Activated CD8-positive, alpha-beta T cell treated with anti-CD3 and anti-CD28 coated beads, Interleukin-2, amount 10 ng/mL, durations not matched to agents 7 days and 5 days (primary cell): ENCODE measurements at regions not wholly inside any gene's neighbourhood (a gene's known extent, or its start where the extent isn't known, plus 50 kb on each side); places are given as distances from the start of the nearest gene placed in this dataset.
A peak's percentile ranks its signal among the peaks of the same experiment; 100 is the strongest.

Source experiments
- ATAC-seq: fragments of 150-1000 bp; cut with Tn5 transposase; one replicate; pipeline ENCODE4 v1.10.0; 2021; ENCODE audit warnings: moderate library complexity
- CTCF ChIA-PET: fragments of 350-600 bp; sonication (Branson Sonifier 250); formaldehyde crosslinking; loops from one replicate; lab custom pipeline; 2021; ENCODE audit warnings: antibody characterized with exemption; lab: Charles Lee
- POLR2A ChIA-PET: fragments of 350-600 bp; sonication (Branson Sonifier 250); formaldehyde crosslinking; loops from one replicate; lab custom pipeline; 2021; ENCODE audit warnings: antibody characterized with exemption; lab: Charles Lee
- DNase-seq: peaks from one replicate; pipeline ENCODE4 v3.0.0-alpha.2; 2020
- H3K27ac Mint-ChIP-seq: one replicate; pipeline ENCODE4 v1.8.0; 2021; ENCODE audit warnings: mild to moderate bottlenecking, mixed read lengths
- H3K27me3 Mint-ChIP-seq: one replicate; pipeline ENCODE4 v1.8.0; 2021; ENCODE audit warnings: low read depth, mixed read lengths
- H3K36me3 Mint-ChIP-seq: one replicate; pipeline ENCODE4 v1.8.0; 2021; ENCODE audit warnings: low read depth, mixed read lengths
- H3K4me1 Mint-ChIP-seq: one replicate; pipeline ENCODE4 v1.8.0; 2021; ENCODE audit warnings: low read depth, mixed read lengths
- H3K4me3 Mint-ChIP-seq: one replicate; pipeline ENCODE4 v1.8.0; 2021; ENCODE audit warnings: mild to moderate bottlenecking, mixed read lengths
- H3K9me3 Mint-ChIP-seq: one replicate; pipeline ENCODE4 v1.8.0; 2022; ENCODE audit warnings: mixed read lengths; ENCODE audit not compliant: insufficient read depth

- peaks cover 6% of the 10 kb centered on the region for H3K9me3 Mint-ChIP-seq
- no peaks in the 10 kb centered on the region for H3K27me3 Mint-ChIP-seq
- POLR2A ChIA-PET = no interaction called here
- CTCF ChIA-PET = no interaction called here
- H3K4me1 Mint-ChIP-seq = peaks cover 37% of the 10 kb centered on the region
- H3K36me3 Mint-ChIP-seq = peaks cover 8% of the 10 kb centered on the region
- no peak for ATAC-seq
- DNase-seq = no peak
- H3K27ac Mint-ChIP-seq = no peak overlapping the region
- H3K4me3 Mint-ChIP-seq = no peak overlapping the region
Observed at GRCh38 chr1:221806984-221807383, 65.1 kb upstream of the DUSP10 start.

GRCh38 chr1:221806236-221806635, 64.3 kb upstream of the DUSP10 start:
- ATAC-seq (no peak), DNase-seq (no peak)
- peaks cover 41% of the 10 kb centered on the region for H3K4me1 Mint-ChIP-seq
- no peak overlapping the region for H3K4me3 Mint-ChIP-seq
- H3K27ac Mint-ChIP-seq = no peak overlapping the region
- no peaks in the 10 kb centered on the region for H3K27me3 Mint-ChIP-seq
- POLR2A ChIA-PET = no interaction called here
- peaks cover 6% of the 10 kb centered on the region for H3K9me3 Mint-ChIP-seq
- CTCF ChIA-PET = no interaction called here
- H3K36me3 Mint-ChIP-seq = peaks cover 8% of the 10 kb centered on the region

GRCh38 chr1:221805121-221805520, 63.2 kb upstream of the DUSP10 start:
- no peak overlapping the region for H3K4me3 Mint-ChIP-seq
- H3K4me1 Mint-ChIP-seq = peaks cover 40% of the 10 kb centered on the region
- ATAC-seq (no peak), DNase-seq (no peak)
- H3K27me3 Mint-ChIP-seq = no peaks in the 10 kb centered on the region
- CTCF ChIA-PET = no interaction called here
- POLR2A ChIA-PET = no interaction called here
- no peaks in the 10 kb centered on the region for H3K9me3 Mint-ChIP-seq
- H3K27ac Mint-ChIP-seq = no peak overlapping the region
- H3K36me3 Mint-ChIP-seq = peaks cover 2% of the 10 kb centered on the region

- Mint-ChIP-seq H3K27me3 (no peaks in the 10 kb centered on the region), H3K27ac (no peak overlapping the region), H3K36me3 (peaks cover 7% of the 10 kb centered on the region), H3K9me3 (peaks cover 6% of the 10 kb centered on the region), H3K4me1 (peaks cover 31% of the 10 kb centered on the region), H3K4me3 (no peak overlapping the region)
- POLR2A ChIA-PET = no interaction called here
- ATAC-seq (no peak), DNase-seq (no peak)
- CTCF ChIA-PET = interaction anchor here (0.7 kb wide), 1 partner anchor 157 kb away, joined by 3 read pairs; no protein-coding TSS in a partner anchor
Observed at GRCh38 chr1:221804303-221804702, 62.4 kb upstream of the DUSP10 start.

- ChIA-PET CTCF (interaction anchor here (0.7 to 1.9 kb wide), 7 partner anchors 13 to 654 kb away, joined by 3 to 6 read pairs (median 3); partner anchors contain the start of gene DUSP10), POLR2A (interaction anchor here (0.9 kb wide), 1 partner anchor 18 kb away, joined by 3 read pairs; no protein-coding TSS in a partner anchor)
- Mint-ChIP-seq H3K36me3 (peaks cover 15% of the 10 kb centered on the region), H3K4me1 (peaks cover 21% of the 10 kb centered on the region), H3K27ac (no peak overlapping the region), H3K27me3 (no peaks in the 10 kb centered on the region), H3K4me3 (no peak overlapping the region), H3K9me3 (peaks cover 11% of the 10 kb centered on the region)
- no peak for ATAC-seq
- no peak for DNase-seq
Observed at GRCh38 chr1:221801773-221802516, 60.1 kb upstream of the DUSP10 start.

- Mint-ChIP-seq H3K27me3 (no peaks in the 10 kb centered on the region), H3K9me3 (peaks cover 14% of the 10 kb centered on the region), H3K4me3 (no peak overlapping the region), H3K27ac (no peak overlapping the region), H3K36me3 (peaks cover 15% of the 10 kb centered on the region), H3K4me1 (peaks cover 21% of the 10 kb centered on the region)
- ChIA-PET POLR2A (interaction anchor here (0.9 kb wide), 1 partner anchor 17 kb away, joined by 3 read pairs; no protein-coding TSS in a partner anchor), CTCF (interaction anchor here (0.9 to 1.9 kb wide), 5 partner anchors 19 to 59 kb away, joined by 3 to 6 read pairs (median 5); partner anchors contain the start of gene DUSP10)
- no peak for DNase-seq
- ATAC-seq = peak; percentile 83
Observed at GRCh38 chr1:221801251-221801661, 59.4 kb upstream of the DUSP10 start.

GRCh38 chr1:221800831-221801230, 58.9 kb upstream of the DUSP10 start:
- peaks cover 14% of the 10 kb centered on the region for H3K9me3 Mint-ChIP-seq
- POLR2A ChIA-PET = interaction anchor here (1.1 kb wide), 1 partner anchor 29 kb away, joined by 3 read pairs; no protein-coding TSS in a partner anchor
- peaks cover 21% of the 10 kb centered on the region for H3K4me1 Mint-ChIP-seq
- no peak overlapping the region for H3K27ac Mint-ChIP-seq
- DNase-seq (peak; percentile 56), ATAC-seq (peak; percentile 83)
- CTCF ChIA-PET = interaction anchor here (0.9 to 1.9 kb wide), 5 partner anchors 19 to 59 kb away, joined by 3 to 6 read pairs (median 5); partner anchors contain the start of gene DUSP10
- H3K36me3 Mint-ChIP-seq = peaks cover 15% of the 10 kb centered on the region
- H3K27me3 Mint-ChIP-seq = no peaks in the 10 kb centered on the region
- no peak overlapping the region for H3K4me3 Mint-ChIP-seq

GRCh38 chr1:221797506-221797905, 55.6 kb upstream of the DUSP10 start:
- Mint-ChIP-seq H3K27me3 (no peaks in the 10 kb centered on the region), H3K36me3 (peaks cover 21% of the 10 kb centered on the region), H3K9me3 (peaks cover 14% of the 10 kb centered on the region), H3K4me3 (no peak overlapping the region), H3K27ac (no peak overlapping the region), H3K4me1 (peaks cover 43% of the 10 kb centered on the region)
- no peak for ATAC-seq
- no peak for DNase-seq
- POLR2A ChIA-PET = no interaction called here
- CTCF ChIA-PET = no interaction called here

- POLR2A ChIA-PET = no interaction called here
- no peaks in the 10 kb centered on the region for H3K27me3 Mint-ChIP-seq
- peaks cover 21% of the 10 kb centered on the region for H3K36me3 Mint-ChIP-seq
- DNase-seq (no peak), ATAC-seq (no peak)
- H3K9me3 Mint-ChIP-seq = peaks cover 14% of the 10 kb centered on the region
- peaks cover 39% of the 10 kb centered on the region for H3K4me1 Mint-ChIP-seq
- no peak overlapping the region for H3K27ac Mint-ChIP-seq
- CTCF ChIA-PET = interaction anchor here (1.0 kb wide), 1 partner anchor 12 kb away, joined by 6 read pairs; no protein-coding TSS in a partner anchor
- H3K4me3 Mint-ChIP-seq = no peak overlapping the region
Observed at GRCh38 chr1:221796700-221797099, 54.8 kb upstream of the DUSP10 start.

GRCh38 chr1:221795380-221795779, 53.5 kb upstream of the DUSP10 start:
- H3K27me3 Mint-ChIP-seq = no peaks in the 10 kb centered on the region
- no peak overlapping the region for H3K4me3 Mint-ChIP-seq
- no peak overlapping the region for H3K27ac Mint-ChIP-seq
- peaks cover 27% of the 10 kb centered on the region for H3K4me1 Mint-ChIP-seq
- CTCF ChIA-PET = interaction anchor here (1.0 to 1.5 kb wide), 2 partner anchors 10 to 12 kb away, joined by 4 to 5 read pairs; no protein-coding TSS in a partner anchor
- peaks cover 14% of the 10 kb centered on the region for H3K9me3 Mint-ChIP-seq
- DNase-seq = no peak
- H3K36me3 Mint-ChIP-seq = peaks cover 20% of the 10 kb centered on the region
- ATAC-seq = no peak
- POLR2A ChIA-PET = interaction anchor here (1.2 kb wide), 1 partner anchor 53 kb away, joined by 3 read pairs; the partner anchor contains the start of gene DUSP10

GRCh38 chr1:221794935-221795334, 53.0 kb upstream of the DUSP10 start:
- Mint-ChIP-seq H3K4me3 (no peak overlapping the region), H3K27ac (no peak overlapping the region), H3K36me3 (peaks cover 19% of the 10 kb centered on the region), H3K9me3 (peaks cover 14% of the 10 kb centered on the region), H3K27me3 (no peaks in the 10 kb centered on the region), H3K4me1 (peaks cover 25% of the 10 kb centered on the region)
- ChIA-PET POLR2A (interaction anchor here (1.2 kb wide), 1 partner anchor 53 kb away, joined by 3 read pairs; the partner anchor contains the start of gene DUSP10), CTCF (interaction anchor here (0.7 to 1.5 kb wide), 3 partner anchors 9 to 35 kb away, joined by 3 to 5 read pairs (median 4); no protein-coding TSS in a partner anchor)
- ATAC-seq (no peak), DNase-seq (no peak)
